Gastroesophageal sphincter (tissue), 3 donors: ENCODE measurements at regions not wholly inside any gene's neighbourhood (a gene's known extent, or its start where the extent isn't known, plus 50 kb on each side); places are given as distances from the start of the nearest gene placed in this dataset.

Source experiments
- CTCF ChIP-seq, 4 experiments: fragments of 200-600 bp in 2 of 4; fragments of 450-650 bp in 2 of 4; sonication (generic) in 1 of 4; IDR thresholded peaks; one replicate each; pipeline ENCODE4 v1.5.1; 2017 to 2019; ENCODE audit warnings: antibody characterized with exemption in 4 of 4, mild to moderate bottlenecking in 2 of 4, moderate library complexity in 2 of 4
- EP300 ChIP-seq: sonication (generic); formaldehyde crosslinking; IDR thresholded peaks from one replicate; pipeline ENCODE4 v1.6.1; 2017; ENCODE audit warnings: antibody characterized with exemption, mild to moderate bottlenecking
- POLR2A ChIP-seq, 2 donors: fragments of 450-650 bp; IDR thresholded peaks; one replicate each; pipeline ENCODE4 v1.6.1; 2017; ENCODE audit warnings: antibody characterized with exemption in 2 of 2, mild to moderate bottlenecking in 2 of 2, moderate library complexity in 1 of 2
- POLR2AphosphoS5 ChIP-seq: sonication (generic); formaldehyde crosslinking; IDR thresholded peaks from one replicate; pipeline ENCODE4 v1.6.1; 2017; ENCODE audit warnings: antibody characterized with exemption

GRCh38 chr10:21020545-21020944, 123.4 kb upstream of the NEBL start:
- TF ChIP-seq CTCF (IDR thresholded peaks at IDR 0.05) (no peak), POLR2AphosphoS5 (no peak), POLR2A (IDR thresholded peaks at IDR 0.05) (no peak), EP300 (no peak)
